Nephron (organoid): ENCODE measurements at regions not wholly inside any gene's neighbourhood (a gene's known extent, or its start where the extent isn't known, plus 50 kb on each side); places are given as distances from the start of the nearest gene placed in this dataset.

ENCODE experiments used
- H3K27ac Mint-ChIP-seq, 3 experiments: 2 replicates each; pipeline ENCODE4 v1.8.0; 2020; ENCODE audit warnings: mixed read lengths in 3 of 3, mild to moderate bottlenecking in 2 of 3, moderate library complexity in 1 of 3
- H3K27me3 Mint-ChIP-seq: 2 replicates; pipeline ENCODE4 v1.8.0; 2021; ENCODE audit warnings: low read depth, mild to moderate bottlenecking, moderate library complexity, mixed read lengths
- H3K36me3 Mint-ChIP-seq: 2 replicates; pipeline ENCODE4 v1.8.0; 2020; ENCODE audit warnings: low read depth, mixed read lengths
- H3K4me1 Mint-ChIP-seq: 2 replicates; pipeline ENCODE4 v1.8.0; 2020; ENCODE audit warnings: mixed read lengths
- H3K4me3 Mint-ChIP-seq, 3 experiments: 2 replicates each; pipeline ENCODE4 v1.8.0; 2020; ENCODE audit warnings: mild to moderate bottlenecking in 3 of 3, mixed read lengths in 3 of 3, moderate library complexity in 2 of 3
- H3K9me3 Mint-ChIP-seq: 2 replicates; pipeline ENCODE4 v1.8.0; 2020; ENCODE audit warnings: mixed read lengths
- CTCF ChIP-seq, 3 experiments: fragments of 200-600 bp; sonication (generic); IDR thresholded peaks; one replicate each; pipeline ENCODE4 v1.5.0; 2021; ENCODE audit warnings: antibody characterized with exemption in 3 of 3; ENCODE audit not compliant: unreplicated experiment in 3 of 3

- TF ChIP-seq CTCF (IDR thresholded peaks at IDR 0.05; ENCODE audit: unreplicated experiment in 3 of 3): no peak
- H3K27ac Mint-ChIP-seq: peak overlapping the region; percentile 88 to 95 (median 92)
- H3K36me3 Mint-ChIP-seq: no peaks in the 10 kb centered on the region
- no peaks in the 10 kb centered on the region for H3K9me3 Mint-ChIP-seq
- peaks cover 26% of the 10 kb centered on the region for H3K4me1 Mint-ChIP-seq
- H3K4me3 Mint-ChIP-seq: no peak overlapping the region
- H3K27me3 Mint-ChIP-seq: peaks cover 3% of the 10 kb centered on the region
Observed at GRCh38 chr9:18393340-18394130, 80.4 kb upstream of the ADAMTSL1 start.

- Mint-ChIP-seq H3K4me1 (peaks cover 26% of the 10 kb centered on the region), H3K4me3 (no peak overlapping the region), H3K9me3 (no peaks in the 10 kb centered on the region), H3K27me3 (peaks cover 3% of the 10 kb centered on the region), H3K27ac (no peak overlapping the region), H3K36me3 (no peaks in the 10 kb centered on the region)
- TF ChIP-seq CTCF (IDR thresholded peaks at IDR 0.05; ENCODE audit: unreplicated experiment in 3 of 3): no peak
Observed at GRCh38 chr9:18394847-18395351, 79.1 kb upstream of the ADAMTSL1 start.

- peaks cover 19% of the 10 kb centered on the region for H3K4me1 Mint-ChIP-seq
- H3K4me3 Mint-ChIP-seq: no peak overlapping the region
- H3K27ac Mint-ChIP-seq: no peak overlapping the region
- no peaks in the 10 kb centered on the region for H3K9me3 Mint-ChIP-seq
- peak; percentile 9 to 37 (median 14) for TF ChIP-seq CTCF (IDR thresholded peaks at IDR 0.05; ENCODE audit: unreplicated experiment in 3 of 3)
- peaks cover 3% of the 10 kb centered on the region for H3K27me3 Mint-ChIP-seq
- H3K36me3 Mint-ChIP-seq: no peaks in the 10 kb centered on the region
Observed at GRCh38 chr9:18396102-18396728, 77.7 kb upstream of the ADAMTSL1 start.

- H3K27me3 Mint-ChIP-seq: peaks cover 3% of the 10 kb centered on the region
- peaks cover 19% of the 10 kb centered on the region for H3K4me1 Mint-ChIP-seq
- H3K36me3 Mint-ChIP-seq: no peaks in the 10 kb centered on the region
- H3K27ac Mint-ChIP-seq: no peak overlapping the region
- TF ChIP-seq CTCF (IDR thresholded peaks at IDR 0.05; ENCODE audit: unreplicated experiment in 3 of 3): no peak
- H3K9me3 Mint-ChIP-seq: no peaks in the 10 kb centered on the region
- H3K4me3 Mint-ChIP-seq: no peak overlapping the region
Observed at GRCh38 chr9:18397076-18397475, 76.9 kb upstream of the ADAMTSL1 start.

- no peaks in the 10 kb centered on the region for H3K36me3 Mint-ChIP-seq
- no peak for TF ChIP-seq CTCF (IDR thresholded peaks at IDR 0.05; ENCODE audit: unreplicated experiment in 3 of 3)
- peaks cover 19% of the 10 kb centered on the region for H3K4me1 Mint-ChIP-seq
- no peaks in the 10 kb centered on the region for H3K9me3 Mint-ChIP-seq
- H3K27me3 Mint-ChIP-seq: peaks cover 3% of the 10 kb centered on the region
- H3K27ac Mint-ChIP-seq: no peak overlapping the region
- no peak overlapping the region for H3K4me3 Mint-ChIP-seq
Observed at GRCh38 chr9:18398038-18398437, 75.9 kb upstream of the ADAMTSL1 start.
